ENCODE measurements at regions not wholly inside any gene's neighbourhood (a gene's known extent, or its start where the extent isn't known, plus 50 kb on each side); places are given as distances from the start of the nearest gene placed in this dataset.
"Not testable (repeated sequence)": the region's sequence is repeated elsewhere in the genome, so short reads cannot be mapped to it uniquely, and the experiment has no call there.

GRCh38 chr14:98927986-98928385, 344.0 kb downstream of the BCL11B start:
- POLR2A ChIA-PET, result interaction anchor here (0.7 kb wide), 1 partner anchor 908 kb away, joined by 4 read pairs; no protein-coding TSS in a partner anchor
- no peak for ATAC-seq
- peaks cover 2% of the 10 kb centered on the region for H3K36me3 Mint-ChIP-seq (ENCODE audit: low read depth)
- CTCF ChIA-PET, result no interaction called here
- H3K4me1 Mint-ChIP-seq (ENCODE audit: low read depth), result peaks cover 41% of the 10 kb centered on the region
- no peaks in the 10 kb centered on the region for H3K27me3 Mint-ChIP-seq (ENCODE audit: low read depth)
- H3K9me3 Mint-ChIP-seq (ENCODE audit: insufficient read depth), result peaks cover 3% of the 10 kb centered on the region
- H3K4me3 Mint-ChIP-seq, result no peak overlapping the region
- H3K27ac Mint-ChIP-seq, result no peak overlapping the region
- DNase-seq, result no peak

GRCh38 chr14:98928418-98928817, 343.6 kb downstream of the BCL11B start:
- Mint-ChIP-seq H3K27me3 (ENCODE audit: low read depth) (no peaks in the 10 kb centered on the region), H3K36me3 (ENCODE audit: low read depth) (peaks cover 2% of the 10 kb centered on the region), H3K4me3 (no peak overlapping the region), H3K27ac (no peak overlapping the region), H3K4me1 (ENCODE audit: low read depth) (peaks cover 46% of the 10 kb centered on the region), H3K9me3 (ENCODE audit: insufficient read depth) (peaks cover 3% of the 10 kb centered on the region)
- ChIA-PET POLR2A (interaction anchor here (0.6 kb wide), 1 partner anchor 437 kb away, joined by 3 read pairs; no protein-coding TSS in a partner anchor), CTCF (interaction anchor here (1.0 kb wide), 1 partner anchor 56 kb away, joined by 3 read pairs; no protein-coding TSS in a partner anchor)
- DNase-seq (no peak), ATAC-seq (no peak)

GRCh38 chr14:98931126-98931525, 340.9 kb downstream of the BCL11B start:
- DNase-seq (no peak), ATAC-seq (no peak)
- POLR2A ChIA-PET, result interaction anchor here (1.3 kb wide), 1 partner anchor 18 kb away, joined by 5 read pairs; no protein-coding TSS in a partner anchor
- Mint-ChIP-seq H3K4me3 (no peak overlapping the region), H3K36me3 (ENCODE audit: low read depth) (peaks cover 2% of the 10 kb centered on the region), H3K27me3 (ENCODE audit: low read depth) (no peaks in the 10 kb centered on the region), H3K27ac (peak overlapping the region; percentile 91), H3K9me3 (ENCODE audit: insufficient read depth) (no peaks in the 10 kb centered on the region), H3K4me1 (ENCODE audit: low read depth) (peaks cover 55% of the 10 kb centered on the region)
- CTCF ChIA-PET, result interaction anchor here (0.8 to 1.3 kb wide), 3 partner anchors 9 to 18 kb away, joined by 3 to 5 read pairs (median 3); no protein-coding TSS in a partner anchor

- H3K4me1 Mint-ChIP-seq (ENCODE audit: low read depth), result peaks cover 52% of the 10 kb centered on the region
Observed at GRCh38 chr14:98931911-98932310, 340.1 kb downstream of the BCL11B start.

GRCh38 chr14:98932431-98933325, 339.3 kb downstream of the BCL11B start:
- ATAC-seq, result no peak
- Mint-ChIP-seq H3K36me3 (ENCODE audit: low read depth) (peaks cover 2% of the 10 kb centered on the region), H3K27ac (peak overlapping the region; percentile 91), H3K27me3 (ENCODE audit: low read depth) (no peaks in the 10 kb centered on the region), H3K4me1 (ENCODE audit: low read depth) (peaks cover 54% of the 10 kb centered on the region), H3K9me3 (ENCODE audit: insufficient read depth) (no peaks in the 10 kb centered on the region), H3K4me3 (peak overlapping the region; percentile 64)
- ChIA-PET POLR2A (interaction anchor here (0.6 to 1.3 kb wide), 3 partner anchors 20 to 51 kb away, joined by 3 to 5 read pairs (median 5); no protein-coding TSS in a partner anchor), CTCF (interaction anchor here (0.7 to 1.2 kb wide), 4 partner anchors 10 to 255 kb away, joined by 3 to 4 read pairs (median 3); no protein-coding TSS in a partner anchor)
- DNase-seq, result peak; percentile 22

More at GRCh38 chr14:98931911-98932310, 340.1 kb downstream of the BCL11B start:
- ATAC-seq (peak; percentile 97), DNase-seq (peak; percentile 89)
- ChIA-PET POLR2A (interaction anchor here (0.6 to 1.3 kb wide), 3 partner anchors 19 to 52 kb away, joined by 3 to 5 read pairs (median 5); no protein-coding TSS in a partner anchor), CTCF (interaction anchor here (0.7 to 1.3 kb wide), 5 partner anchors 10 to 256 kb away, joined by 3 to 5 read pairs (median 3); no protein-coding TSS in a partner anchor)
- peak overlapping the region; percentile 91 for H3K27ac Mint-ChIP-seq
- H3K36me3 Mint-ChIP-seq (ENCODE audit: low read depth), result peaks cover 2% of the 10 kb centered on the region
- H3K4me3 Mint-ChIP-seq, result peak overlapping the region; percentile 64
- H3K9me3 Mint-ChIP-seq (ENCODE audit: insufficient read depth), result no peaks in the 10 kb centered on the region
- no peaks in the 10 kb centered on the region for H3K27me3 Mint-ChIP-seq (ENCODE audit: low read depth)

- H3K9me3 Mint-ChIP-seq (ENCODE audit: insufficient read depth); H3K27me3 Mint-ChIP-seq (ENCODE audit: low read depth); H3K36me3 Mint-ChIP-seq (ENCODE audit: low read depth); H3K27ac Mint-ChIP-seq; H3K4me3 Mint-ChIP-seq; CTCF ChIA-PET; POLR2A ChIA-PET; DNase-seq; ATAC-seq: not testable (repeated sequence)
- peaks cover 57% of the 10 kb centered on the region for H3K4me1 Mint-ChIP-seq (ENCODE audit: low read depth)
Observed at GRCh38 chr14:98934569-98934968, 337.4 kb downstream of the BCL11B start.

DNA sequence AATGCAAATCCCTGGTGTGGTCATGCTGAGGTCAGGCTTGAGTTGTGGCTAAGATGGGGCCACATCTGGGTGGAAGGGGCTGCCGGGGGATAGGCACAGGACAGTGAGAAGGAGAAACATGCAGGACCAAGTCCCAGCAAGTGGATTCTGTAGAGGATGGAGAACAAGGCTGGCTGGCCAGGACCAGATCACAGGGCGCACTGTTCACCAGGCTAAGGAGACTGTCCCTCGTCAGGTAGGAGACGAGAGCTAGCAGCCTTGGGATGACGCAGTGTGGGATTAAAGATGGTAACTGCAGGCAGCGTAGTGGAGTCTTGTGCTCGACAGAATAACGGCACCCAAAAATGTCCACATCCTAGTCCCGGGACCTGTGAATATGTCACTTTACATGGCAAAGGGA, 336.1 kb downstream of the BCL11B start:
- H3K27ac Mint-ChIP-seq, result no peak overlapping the region
- POLR2A ChIA-PET, result no interaction called here

GRCh38 chr14:98937021-98937420, 335.0 kb downstream of the BCL11B start:
- ATAC-seq (no peak), DNase-seq (no peak)
- H3K36me3 Mint-ChIP-seq (ENCODE audit: low read depth), result no peaks in the 10 kb centered on the region
- ChIA-PET CTCF (no interaction called here), POLR2A (no interaction called here)
- no peaks in the 10 kb centered on the region for H3K27me3 Mint-ChIP-seq (ENCODE audit: low read depth)
- H3K9me3 Mint-ChIP-seq (ENCODE audit: insufficient read depth), result no peaks in the 10 kb centered on the region
- no peak overlapping the region for H3K27ac Mint-ChIP-seq
- H3K4me1 Mint-ChIP-seq (ENCODE audit: low read depth), result peaks cover 57% of the 10 kb centered on the region
- H3K4me3 Mint-ChIP-seq, result no peak overlapping the region

More for the DNA sequence above, 336.1 kb downstream of the BCL11B start:
- no peaks in the 10 kb centered on the region for H3K9me3 Mint-ChIP-seq (ENCODE audit: insufficient read depth)
- CTCF ChIA-PET, result no interaction called here
- H3K4me1 Mint-ChIP-seq (ENCODE audit: low read depth), result peaks cover 64% of the 10 kb centered on the region
- no peaks in the 10 kb centered on the region for H3K27me3 Mint-ChIP-seq (ENCODE audit: low read depth)
- no peak for DNase-seq
- H3K36me3 Mint-ChIP-seq (ENCODE audit: low read depth), result peaks cover 2% of the 10 kb centered on the region
- no peak for ATAC-seq
- H3K4me3 Mint-ChIP-seq, result no peak overlapping the region

DNA sequence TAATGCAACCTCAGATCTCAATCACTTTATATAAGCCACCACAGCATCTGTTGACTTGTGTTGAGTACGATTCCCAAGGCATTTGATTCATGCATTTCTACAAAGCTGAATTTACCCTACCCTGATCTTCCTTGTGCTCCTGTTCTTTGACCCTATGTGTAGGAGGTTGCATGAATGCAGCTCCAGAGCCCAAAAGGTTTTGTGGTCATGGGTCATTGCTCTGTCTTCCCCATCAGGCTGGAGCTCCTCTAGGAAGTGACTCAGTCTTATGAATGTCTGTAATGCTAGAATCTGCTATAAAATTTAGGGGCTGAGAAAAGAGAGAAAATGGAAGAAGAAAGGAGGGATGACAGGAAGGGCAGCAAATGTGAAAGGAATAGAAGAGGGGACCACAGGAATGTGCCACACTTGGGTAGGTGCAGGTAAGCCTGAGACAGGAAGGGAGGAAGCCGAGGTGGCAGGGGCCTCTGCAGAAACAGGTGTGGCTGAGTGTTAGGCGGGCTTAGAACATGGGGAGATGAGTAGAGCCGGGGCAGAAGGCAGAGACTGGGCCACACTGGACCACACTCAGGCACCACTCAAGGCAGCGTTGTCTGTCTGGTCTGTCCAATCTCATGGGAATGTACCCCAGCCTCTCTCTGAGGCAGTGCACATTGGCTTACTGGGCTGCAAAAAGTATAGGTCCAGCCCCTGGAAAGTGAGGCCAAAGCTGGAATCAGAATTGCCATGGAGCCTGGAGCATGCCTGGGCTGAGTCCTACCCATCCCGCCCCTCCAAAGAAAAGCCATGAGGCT, 334.1 kb downstream of the BCL11B start:
- Mint-ChIP-seq H3K36me3 (ENCODE audit: low read depth) (no peaks in the 10 kb centered on the region), H3K9me3 (ENCODE audit: insufficient read depth) (no peaks in the 10 kb centered on the region), H3K4me1 (ENCODE audit: low read depth) (peaks cover 48% of the 10 kb centered on the region), H3K4me3 (no peak overlapping the region), H3K27me3 (ENCODE audit: low read depth) (no peaks in the 10 kb centered on the region), H3K27ac (no peak overlapping the region)
- ChIA-PET POLR2A (no interaction called here), CTCF (no interaction called here)
- ATAC-seq (no peak), DNase-seq (no peak)

DNA sequence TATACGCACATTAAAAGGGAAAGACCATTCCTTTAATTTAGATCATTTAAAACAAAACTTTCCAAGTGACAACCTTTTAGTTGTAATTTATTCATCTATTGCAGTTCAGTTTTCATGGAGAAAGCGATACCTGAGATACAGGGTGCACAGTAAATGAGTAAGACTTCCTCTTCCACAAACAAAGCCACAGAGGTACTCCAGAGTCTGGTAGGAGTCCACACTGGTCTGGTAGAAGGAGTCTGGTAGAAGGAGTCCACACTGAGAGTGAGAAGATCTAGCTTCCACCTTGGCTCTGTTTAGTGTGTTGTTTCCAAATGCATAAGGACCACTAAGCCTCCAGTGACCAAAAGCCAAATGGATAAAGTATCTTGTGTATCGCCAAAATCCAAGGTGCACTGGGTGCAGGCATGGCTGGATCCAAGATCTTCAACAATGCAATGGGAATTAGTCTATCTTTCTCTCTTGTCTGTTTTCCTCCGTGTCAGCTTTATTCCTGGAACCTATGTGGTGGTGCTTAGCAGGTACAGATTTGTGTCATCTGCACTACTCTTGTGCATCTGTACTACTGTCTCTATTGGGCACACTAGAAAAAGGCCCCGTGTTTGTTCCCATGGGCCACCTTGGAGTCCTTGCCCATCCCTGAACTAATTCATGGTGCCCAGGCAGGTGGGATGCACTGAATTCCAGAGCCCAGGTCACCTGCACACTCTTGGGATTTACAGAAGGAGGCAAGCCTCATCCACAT, 331.1 kb downstream of the BCL11B start:
- ChIA-PET POLR2A (no interaction called here), CTCF (no interaction called here)
- no peaks in the 10 kb centered on the region for H3K9me3 Mint-ChIP-seq (ENCODE audit: insufficient read depth)
- ATAC-seq (no peak), DNase-seq (no peak)
- H3K4me1 Mint-ChIP-seq (ENCODE audit: low read depth), result peaks cover 25% of the 10 kb centered on the region
- H3K36me3 Mint-ChIP-seq (ENCODE audit: low read depth), result no peaks in the 10 kb centered on the region
- no peaks in the 10 kb centered on the region for H3K27me3 Mint-ChIP-seq (ENCODE audit: low read depth)
- no peak overlapping the region for H3K27ac Mint-ChIP-seq
- H3K4me3 Mint-ChIP-seq, result no peak overlapping the region

DNA sequence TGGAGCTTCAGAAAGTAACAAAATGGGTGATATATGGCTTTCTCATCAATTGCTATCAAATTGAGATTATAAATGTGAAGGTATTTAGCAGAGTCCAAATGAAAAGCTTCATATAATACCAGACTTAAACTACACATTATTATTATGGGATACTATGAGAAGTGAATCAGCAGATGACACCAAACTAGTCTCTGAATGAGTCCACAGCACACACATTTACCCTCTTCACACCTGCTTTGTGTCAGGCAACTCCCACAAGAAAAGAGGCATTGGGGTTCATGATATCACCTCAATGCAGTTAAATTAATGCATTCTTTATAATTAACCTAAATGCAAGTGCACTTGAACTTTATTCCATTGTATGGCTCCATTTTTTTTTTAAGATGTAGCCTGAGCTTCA, 330.5 kb downstream of the BCL11B start:
- Mint-ChIP-seq H3K4me3 (no peak overlapping the region), H3K36me3 (ENCODE audit: low read depth) (no peaks in the 10 kb centered on the region), H3K9me3 (ENCODE audit: insufficient read depth) (no peaks in the 10 kb centered on the region), H3K27ac (no peak overlapping the region), H3K4me1 (ENCODE audit: low read depth) (peaks cover 24% of the 10 kb centered on the region), H3K27me3 (ENCODE audit: low read depth) (no peaks in the 10 kb centered on the region)
- POLR2A ChIA-PET, result no interaction called here
- ATAC-seq (no peak), DNase-seq (no peak)
- CTCF ChIA-PET, result no interaction called here

Data from activated CD8-positive, alpha-beta T cell treated with anti-CD3 and anti-CD28 coated beads, Interleukin-2, amount 10 ng/mL, durations not matched to agents 7 days and 5 days (primary cell).